Keratinocyte (primary cell): ENCODE measurements at regions not wholly inside any gene's neighbourhood (a gene's known extent, or its start where the extent isn't known, plus 50 kb on each side); places are given as distances from the start of the nearest gene placed in this dataset.

Experiments
- EZH2 ChIP-seq: IDR thresholded peaks from one replicate; pipeline ENCODE4 v1.6.1; 2012; ENCODE audit warnings: inconsistent platforms, mild to moderate bottlenecking, low read length, moderate library complexity
- TF ChIP-seq, protein P1 (sequence below), 3 experiments: IDR thresholded peaks in 1 of 3; conservative IDR thresholded peaks in 1 of 3; optimal IDR thresholded peaks in 1 of 3; 2 replicates in 2 of 3; 3 replicates in 1 of 3; pipeline versions ENCODE3 to v1.5.1; 2011; ENCODE audit warnings: low read length in 3 of 3, mild to moderate bottlenecking in 3 of 3, moderate library complexity in 2 of 3, control low read depth in 1 of 3, inconsistent platforms in 1 of 3; ENCODE audit not compliant: insufficient read depth in 2 of 3; ENCODE audit errors: extremely low read depth in 1 of 3

DNA sequence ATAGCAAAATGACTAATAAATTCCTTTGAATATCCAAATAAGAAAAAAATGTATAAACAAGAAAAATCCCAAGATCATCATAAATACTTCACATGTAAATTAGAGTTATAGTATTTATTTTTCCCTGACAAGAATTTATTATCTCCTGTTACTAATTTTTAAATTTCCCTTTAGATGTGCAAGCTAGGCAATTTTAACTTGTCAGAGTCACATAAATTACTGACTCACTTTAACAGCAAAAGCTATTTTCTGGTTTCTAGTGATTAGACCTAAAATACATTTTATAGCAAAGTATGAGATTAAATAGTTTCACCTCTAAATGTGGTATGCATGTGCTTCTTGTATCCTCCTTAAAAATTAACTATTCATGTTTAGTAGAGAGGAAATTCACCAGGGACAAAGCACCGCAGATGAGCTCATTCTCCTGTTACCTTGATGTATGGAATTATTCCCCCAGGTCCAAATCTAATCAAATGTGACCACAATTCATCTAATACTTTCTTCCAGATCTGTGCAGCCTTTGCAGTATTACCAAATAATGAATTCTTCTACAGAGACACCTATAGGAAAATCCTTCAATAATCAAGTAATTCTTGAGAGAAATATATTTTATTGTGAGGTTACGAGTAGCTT is 621.2 kb downstream of the DNAJB9 start:
- TF ChIP-seq, protein P1, sequence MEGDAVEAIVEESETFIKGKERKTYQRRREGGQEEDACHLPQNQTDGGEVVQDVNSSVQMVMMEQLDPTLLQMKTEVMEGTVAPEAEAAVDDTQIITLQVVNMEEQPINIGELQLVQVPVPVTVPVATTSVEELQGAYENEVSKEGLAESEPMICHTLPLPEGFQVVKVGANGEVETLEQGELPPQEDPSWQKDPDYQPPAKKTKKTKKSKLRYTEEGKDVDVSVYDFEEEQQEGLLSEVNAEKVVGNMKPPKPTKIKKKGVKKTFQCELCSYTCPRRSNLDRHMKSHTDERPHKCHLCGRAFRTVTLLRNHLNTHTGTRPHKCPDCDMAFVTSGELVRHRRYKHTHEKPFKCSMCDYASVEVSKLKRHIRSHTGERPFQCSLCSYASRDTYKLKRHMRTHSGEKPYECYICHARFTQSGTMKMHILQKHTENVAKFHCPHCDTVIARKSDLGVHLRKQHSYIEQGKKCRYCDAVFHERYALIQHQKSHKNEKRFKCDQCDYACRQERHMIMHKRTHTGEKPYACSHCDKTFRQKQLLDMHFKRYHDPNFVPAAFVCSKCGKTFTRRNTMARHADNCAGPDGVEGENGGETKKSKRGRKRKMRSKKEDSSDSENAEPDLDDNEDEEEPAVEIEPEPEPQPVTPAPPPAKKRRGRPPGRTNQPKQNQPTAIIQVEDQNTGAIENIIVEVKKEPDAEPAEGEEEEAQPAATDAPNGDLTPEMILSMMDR (optimal IDR thresholded peaks at IDR 0.05 in 1 of 3, IDR thresholded peaks at IDR 0.05 in 1 of 3, conservative IDR thresholded peaks at IDR 0.05 in 1 of 3; ENCODE audit: extremely low read depth in 1 of 3, insufficient read depth in 2 of 3, low read length in 3 of 3) = no peak
- no peak for TF ChIP-seq EZH2
